NB4 (cell line): ENCODE measurements at regions not wholly inside any gene's neighbourhood (a gene's known extent, or its start where the extent isn't known, plus 50 kb on each side); places are given as distances from the start of the nearest gene placed in this dataset.

Source experiments
- POLR2A ChIP-seq: IDR thresholded peaks from 2 replicates; pipeline ENCODE4 v1.6.1; 2011; ENCODE audit warnings: mild to moderate bottlenecking; ENCODE audit not compliant: insufficient read length; ENCODE audit errors: extremely low read depth
- TF ChIP-seq, protein P1 (sequence below): IDR thresholded peaks from one replicate; pipeline ENCODE4 v1.5.1; 2012; ENCODE audit warnings: low read depth, low read length

DNA sequence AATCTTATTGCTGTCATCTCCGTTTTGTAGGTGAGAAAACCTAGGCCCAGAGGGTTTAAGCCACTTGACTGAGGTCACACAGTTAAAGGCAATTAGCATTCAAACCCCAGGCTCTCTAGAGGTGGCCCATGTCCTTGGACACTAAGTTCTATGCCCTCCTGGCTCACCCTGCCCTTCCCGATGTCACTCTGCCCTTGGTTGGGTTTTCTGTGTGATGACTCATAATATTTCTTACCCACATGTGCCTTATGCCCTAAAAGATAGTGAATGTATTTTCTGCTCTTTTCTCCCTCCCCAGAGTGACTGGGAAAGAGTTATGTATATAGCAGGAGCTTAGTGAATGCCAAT is 174.5 kb upstream of the PITX1 start:
- TF ChIP-seq, protein P1, sequence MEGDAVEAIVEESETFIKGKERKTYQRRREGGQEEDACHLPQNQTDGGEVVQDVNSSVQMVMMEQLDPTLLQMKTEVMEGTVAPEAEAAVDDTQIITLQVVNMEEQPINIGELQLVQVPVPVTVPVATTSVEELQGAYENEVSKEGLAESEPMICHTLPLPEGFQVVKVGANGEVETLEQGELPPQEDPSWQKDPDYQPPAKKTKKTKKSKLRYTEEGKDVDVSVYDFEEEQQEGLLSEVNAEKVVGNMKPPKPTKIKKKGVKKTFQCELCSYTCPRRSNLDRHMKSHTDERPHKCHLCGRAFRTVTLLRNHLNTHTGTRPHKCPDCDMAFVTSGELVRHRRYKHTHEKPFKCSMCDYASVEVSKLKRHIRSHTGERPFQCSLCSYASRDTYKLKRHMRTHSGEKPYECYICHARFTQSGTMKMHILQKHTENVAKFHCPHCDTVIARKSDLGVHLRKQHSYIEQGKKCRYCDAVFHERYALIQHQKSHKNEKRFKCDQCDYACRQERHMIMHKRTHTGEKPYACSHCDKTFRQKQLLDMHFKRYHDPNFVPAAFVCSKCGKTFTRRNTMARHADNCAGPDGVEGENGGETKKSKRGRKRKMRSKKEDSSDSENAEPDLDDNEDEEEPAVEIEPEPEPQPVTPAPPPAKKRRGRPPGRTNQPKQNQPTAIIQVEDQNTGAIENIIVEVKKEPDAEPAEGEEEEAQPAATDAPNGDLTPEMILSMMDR = no peak
- TF ChIP-seq POLR2A = no peak
